ENCODE measurements at regions not wholly inside any gene's neighbourhood (a gene's known extent, or its start where the extent isn't known, plus 50 kb on each side); places are given as distances from the start of the nearest gene placed in this dataset.

GRCh38 chr12:77522247-77522646 lies 308.4 kb upstream of the NAV3 start:
- TF ChIP-seq CTCF (IDR thresholded peaks at IDR 0.05; ENCODE audit: borderline replicate concordance, extremely low read depth, low read length, poor library complexity, severe bottlenecking) (no peak), EZH2 (IDR thresholded peaks at IDR 0.05; ENCODE audit: borderline replicate concordance, low read depth, low read length, severe bottlenecking) (no peak)
